ENCODE measurements at regions not wholly inside any gene's neighbourhood (a gene's known extent, or its start where the extent isn't known, plus 50 kb on each side); places are given as distances from the start of the nearest gene placed in this dataset.

- no peak for ATAC-seq (ENCODE audit: low read depth)
- Histone ChIP-seq H3K27ac (ENCODE audit: poor library complexity, severe bottlenecking) (no peak overlapping the region), H3K4me3 (ENCODE audit: severe bottlenecking) (no peak overlapping the region), H3K27me3 (ENCODE audit: insufficient read depth, poor library complexity, severe bottlenecking) (no peaks in the 10 kb centered on the region), H3K9me3 (ENCODE audit: severe bottlenecking) (no peaks in the 10 kb centered on the region), H3K36me3 (ENCODE audit: low read depth) (no peaks in the 10 kb centered on the region), H3K4me1 (ENCODE audit: insufficient read depth, poor library complexity, severe bottlenecking) (peaks cover 7% of the 10 kb centered on the region)
- DNase-seq (ENCODE audit: low spot score) = no peak
- TF ChIP-seq CTCF (IDR thresholded peaks at IDR 0.05; ENCODE audit: poor library complexity, severe bottlenecking) = no peak
These were observed 758.1 kb upstream of the ACVR2A start for GRCh38 chr2:147086715-147087114.

GRCh38 chr2:147083664-147084063, 761.2 kb upstream of the ACVR2A start:
- H3K36me3 ChIP-seq (ENCODE audit: low read depth) = no peaks in the 10 kb centered on the region
- ATAC-seq (ENCODE audit: low read depth) (no peak), DNase-seq (ENCODE audit: low spot score) (no peak)
- TF ChIP-seq CTCF (IDR thresholded peaks at IDR 0.05; ENCODE audit: poor library complexity, severe bottlenecking) = no peak
- H3K27ac ChIP-seq (ENCODE audit: poor library complexity, severe bottlenecking) = no peak overlapping the region
- no peaks in the 10 kb centered on the region for H3K9me3 ChIP-seq (ENCODE audit: severe bottlenecking)
- no peaks in the 10 kb centered on the region for H3K27me3 ChIP-seq (ENCODE audit: insufficient read depth, poor library complexity, severe bottlenecking)
- peaks cover 7% of the 10 kb centered on the region for H3K4me1 ChIP-seq (ENCODE audit: insufficient read depth, poor library complexity, severe bottlenecking)
- no peak overlapping the region for H3K4me3 ChIP-seq (ENCODE audit: severe bottlenecking)

DNA sequence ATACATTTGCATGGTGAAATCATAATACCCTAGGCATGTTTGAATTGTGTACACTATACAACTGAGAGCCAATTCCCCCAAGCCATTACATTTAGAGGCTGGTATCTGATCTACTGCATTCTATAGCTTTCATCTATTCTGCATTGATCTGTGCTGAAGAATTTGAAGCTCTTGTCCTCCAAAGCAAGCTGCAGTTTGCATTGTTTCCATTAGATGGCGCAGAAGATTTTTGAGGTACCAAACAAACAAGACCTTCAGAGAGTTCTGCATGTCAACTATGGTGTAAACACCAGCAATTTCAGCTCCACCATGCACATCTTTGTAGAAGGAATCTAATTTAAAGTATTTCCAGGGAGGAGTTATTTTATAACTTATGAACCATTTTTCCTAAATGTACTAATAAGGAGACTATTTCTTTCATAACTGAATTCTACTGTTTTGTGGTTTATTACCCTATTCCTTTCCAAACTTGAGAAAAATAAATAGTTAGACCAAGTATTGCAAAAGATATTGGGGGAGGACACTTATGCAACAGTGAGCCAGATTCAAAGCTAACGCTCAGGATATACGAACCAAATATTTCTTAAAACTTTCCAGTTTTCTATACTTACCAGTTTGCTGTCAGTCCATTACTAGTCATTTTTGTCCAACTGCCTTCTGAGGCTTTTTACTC, 761.8 kb upstream of the ACVR2A start:
- H3K4me1 ChIP-seq (ENCODE audit: insufficient read depth, poor library complexity, severe bottlenecking) = peaks cover 7% of the 10 kb centered on the region
- DNase-seq (ENCODE audit: low spot score) (no peak), ATAC-seq (ENCODE audit: low read depth) (0 out of 3 replicates have a peak, but pooled peaks have one; percentile 55)
- no peaks in the 10 kb centered on the region for H3K27me3 ChIP-seq (ENCODE audit: insufficient read depth, poor library complexity, severe bottlenecking)
- H3K9me3 ChIP-seq (ENCODE audit: severe bottlenecking) = no peaks in the 10 kb centered on the region
- TF ChIP-seq CTCF (IDR thresholded peaks at IDR 0.05; ENCODE audit: poor library complexity, severe bottlenecking) = peak; percentile 92
- no peak overlapping the region for H3K4me3 ChIP-seq (ENCODE audit: severe bottlenecking)
- no peaks in the 10 kb centered on the region for H3K36me3 ChIP-seq (ENCODE audit: low read depth)
- no peak overlapping the region for H3K27ac ChIP-seq (ENCODE audit: poor library complexity, severe bottlenecking)

DNA sequence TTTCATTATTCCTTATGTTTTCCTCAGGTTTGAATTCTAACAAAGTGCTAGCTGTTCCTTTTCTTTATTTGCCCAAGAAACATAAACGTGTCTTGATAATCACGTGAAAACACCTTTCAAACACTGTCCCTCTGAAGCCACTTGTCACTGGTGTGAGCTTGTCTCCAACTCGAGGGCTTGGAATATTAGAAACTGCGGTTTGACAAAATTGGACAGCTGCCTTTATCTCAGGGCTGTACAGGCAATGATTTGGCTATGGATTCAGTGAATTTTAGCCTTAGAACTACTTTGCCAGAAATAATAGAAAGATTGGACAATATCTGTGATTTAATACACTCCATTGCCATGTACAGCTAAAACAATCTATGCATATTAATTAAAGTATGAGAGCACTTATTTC, 763.0 kb upstream of the ACVR2A start:
- H3K4me1 ChIP-seq (ENCODE audit: insufficient read depth, poor library complexity, severe bottlenecking) = peaks cover 6% of the 10 kb centered on the region
- no peak overlapping the region for H3K4me3 ChIP-seq (ENCODE audit: severe bottlenecking)
- no peaks in the 10 kb centered on the region for H3K27me3 ChIP-seq (ENCODE audit: insufficient read depth, poor library complexity, severe bottlenecking)
- no peak for ATAC-seq (ENCODE audit: low read depth)
- TF ChIP-seq CTCF (IDR thresholded peaks at IDR 0.05; ENCODE audit: poor library complexity, severe bottlenecking) = no peak
- H3K27ac ChIP-seq (ENCODE audit: poor library complexity, severe bottlenecking) = no peak overlapping the region
- H3K36me3 ChIP-seq (ENCODE audit: low read depth) = no peaks in the 10 kb centered on the region
- DNase-seq (ENCODE audit: low spot score) = no peak
- no peaks in the 10 kb centered on the region for H3K9me3 ChIP-seq (ENCODE audit: severe bottlenecking)

- no peak for TF ChIP-seq CTCF (IDR thresholded peaks at IDR 0.05; ENCODE audit: poor library complexity, severe bottlenecking)
- Histone ChIP-seq H3K4me3 (ENCODE audit: severe bottlenecking) (no peak overlapping the region), H3K9me3 (ENCODE audit: severe bottlenecking) (no peaks in the 10 kb centered on the region), H3K27ac (ENCODE audit: poor library complexity, severe bottlenecking) (no peak overlapping the region), H3K27me3 (ENCODE audit: insufficient read depth, poor library complexity, severe bottlenecking) (no peaks in the 10 kb centered on the region), H3K4me1 (ENCODE audit: insufficient read depth, poor library complexity, severe bottlenecking) (no peaks in the 10 kb centered on the region), H3K36me3 (ENCODE audit: low read depth) (no peaks in the 10 kb centered on the region)
- ATAC-seq (ENCODE audit: low read depth) = peak; percentile 73; the same call in 2 of the 3 replicates
- DNase-seq (ENCODE audit: low spot score) = no peak
These were observed 768.2 kb upstream of the ACVR2A start for GRCh38 chr2:147076634-147077033.

All from RWPE2 (cell line).